ENCODE measurements at regions not wholly inside any gene's neighbourhood (a gene's known extent, or its start where the extent isn't known, plus 50 kb on each side); places are given as distances from the start of the nearest gene placed in this dataset.

- H3K4me3 ChIP-seq (ENCODE audit: low read length), result no peak overlapping the region
Measured at GRCh38 chr2:204201507-204201906, 264.9 kb downstream of the ICOS start.

DNA sequence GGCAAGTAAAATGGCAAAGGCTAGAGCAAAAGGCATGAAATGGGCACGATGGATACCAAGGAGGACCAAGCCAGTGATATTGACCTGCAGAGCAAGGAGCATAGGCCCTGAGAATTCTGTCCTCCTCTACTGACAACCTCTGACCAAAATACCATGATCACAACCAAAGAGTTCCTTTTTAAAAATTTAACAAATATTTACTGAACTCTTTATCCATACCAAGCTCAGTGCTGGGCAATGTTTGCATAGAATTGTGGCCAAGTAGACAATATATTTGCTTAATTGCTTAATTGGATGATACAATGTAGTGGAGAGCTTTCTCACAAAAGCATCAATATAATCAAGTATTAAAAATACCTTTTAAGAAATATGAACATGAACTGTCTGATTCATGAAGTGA is 265.7 kb downstream of the ICOS start:
- Histone ChIP-seq H4K20me1 (ENCODE audit: insufficient read depth, low read length) (no peaks in the 10 kb centered on the region), H3K4me3 (ENCODE audit: low read length) (no peak overlapping the region), H3K27me3 (replicated peaks; ENCODE audit: insufficient read depth, low read length) (no peaks in the 10 kb centered on the region), H3K4me2 (ENCODE audit: low read depth, low read length) (no peak overlapping the region), H3K4me1 (ENCODE audit: low read length) (no peaks in the 10 kb centered on the region), H2AFZ (ENCODE audit: low read length) (no peak overlapping the region), H3K79me2 (ENCODE audit: low read length) (no peaks in the 10 kb centered on the region), H3K36me3 (replicated peaks; ENCODE audit: insufficient read depth, low read length) (no peaks in the 10 kb centered on the region), H3K27ac (ENCODE audit: low read length) (no peak overlapping the region), H3F3A (ENCODE audit: insufficient read depth, low read length) (no peaks in the 10 kb centered on the region), H3K9me3 (replicated peaks; ENCODE audit: insufficient read depth, low read length) (no peaks in the 10 kb centered on the region), H3K9me2 (replicated peaks; ENCODE audit: insufficient read depth, low read length) (no peaks in the 10 kb centered on the region), H3K9ac (ENCODE audit: low read length) (no peak overlapping the region)
- no peak for DNase-seq
- TF ChIP-seq EZH2phosphoT487 (IDR thresholded peaks at IDR 0.05; ENCODE audit: low read length) (no peak), EZH2 (optimal IDR thresholded peaks at IDR 0.05; ENCODE audit: low read depth, low read length) (no peak)
- TF ChIP-seq, protein P1, sequence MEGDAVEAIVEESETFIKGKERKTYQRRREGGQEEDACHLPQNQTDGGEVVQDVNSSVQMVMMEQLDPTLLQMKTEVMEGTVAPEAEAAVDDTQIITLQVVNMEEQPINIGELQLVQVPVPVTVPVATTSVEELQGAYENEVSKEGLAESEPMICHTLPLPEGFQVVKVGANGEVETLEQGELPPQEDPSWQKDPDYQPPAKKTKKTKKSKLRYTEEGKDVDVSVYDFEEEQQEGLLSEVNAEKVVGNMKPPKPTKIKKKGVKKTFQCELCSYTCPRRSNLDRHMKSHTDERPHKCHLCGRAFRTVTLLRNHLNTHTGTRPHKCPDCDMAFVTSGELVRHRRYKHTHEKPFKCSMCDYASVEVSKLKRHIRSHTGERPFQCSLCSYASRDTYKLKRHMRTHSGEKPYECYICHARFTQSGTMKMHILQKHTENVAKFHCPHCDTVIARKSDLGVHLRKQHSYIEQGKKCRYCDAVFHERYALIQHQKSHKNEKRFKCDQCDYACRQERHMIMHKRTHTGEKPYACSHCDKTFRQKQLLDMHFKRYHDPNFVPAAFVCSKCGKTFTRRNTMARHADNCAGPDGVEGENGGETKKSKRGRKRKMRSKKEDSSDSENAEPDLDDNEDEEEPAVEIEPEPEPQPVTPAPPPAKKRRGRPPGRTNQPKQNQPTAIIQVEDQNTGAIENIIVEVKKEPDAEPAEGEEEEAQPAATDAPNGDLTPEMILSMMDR (IDR thresholded peaks at IDR 0.05; ENCODE audit: low read length), result no peak

More at GRCh38 chr2:204201507-204201906, 264.9 kb downstream of the ICOS start:
- H2AFZ ChIP-seq (ENCODE audit: low read length), result no peak overlapping the region
- H3K36me3 ChIP-seq (replicated peaks; ENCODE audit: insufficient read depth, low read length), result no peaks in the 10 kb centered on the region
- H4K20me1 ChIP-seq (ENCODE audit: insufficient read depth, low read length), result no peaks in the 10 kb centered on the region
- H3K27ac ChIP-seq (ENCODE audit: low read length), result no peak overlapping the region
- H3K4me2 ChIP-seq (ENCODE audit: low read depth, low read length), result no peak overlapping the region
- no peak for TF ChIP-seq EZH2 (optimal IDR thresholded peaks at IDR 0.05; ENCODE audit: low read depth, low read length)
- TF ChIP-seq EZH2phosphoT487 (IDR thresholded peaks at IDR 0.05; ENCODE audit: low read length), result no peak
- TF ChIP-seq, protein P1 (IDR thresholded peaks at IDR 0.05; ENCODE audit: low read length), result no peak
- DNase-seq, result no peak
- H3K9ac ChIP-seq (ENCODE audit: low read length), result no peak overlapping the region
- no peaks in the 10 kb centered on the region for H3K9me3 ChIP-seq (replicated peaks; ENCODE audit: insufficient read depth, low read length)
- no peaks in the 10 kb centered on the region for H3F3A ChIP-seq (ENCODE audit: insufficient read depth, low read length)
- no peaks in the 10 kb centered on the region for H3K79me2 ChIP-seq (ENCODE audit: low read length)
- no peaks in the 10 kb centered on the region for H3K4me1 ChIP-seq (ENCODE audit: low read length)
- H3K9me2 ChIP-seq (replicated peaks; ENCODE audit: insufficient read depth, low read length), result no peaks in the 10 kb centered on the region
- no peaks in the 10 kb centered on the region for H3K27me3 ChIP-seq (replicated peaks; ENCODE audit: insufficient read depth, low read length)

DNA sequence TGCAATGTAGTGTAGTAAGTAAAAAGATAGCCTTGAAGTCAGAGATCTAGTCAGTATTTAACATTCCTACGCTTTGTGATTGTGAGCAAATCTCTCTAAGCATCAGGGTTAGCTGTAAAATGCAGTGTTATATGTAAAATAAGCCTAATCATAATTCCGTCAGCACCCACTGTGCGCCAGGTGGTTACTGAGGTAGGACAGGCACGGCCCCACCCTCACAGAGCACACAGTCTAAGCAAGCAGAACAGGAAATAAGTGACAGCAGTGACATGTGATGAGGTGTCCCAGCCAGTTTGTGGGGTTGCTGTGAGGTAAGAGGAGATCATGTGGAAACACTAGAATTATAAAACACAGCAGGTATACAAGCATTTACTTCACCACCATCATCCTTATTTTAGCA is 267.1 kb downstream of the ICOS start:
- no peaks in the 10 kb centered on the region for H3F3A ChIP-seq (ENCODE audit: insufficient read depth, low read length)
- H3K4me3 ChIP-seq (ENCODE audit: low read length), result no peak overlapping the region
- no peak for DNase-seq
- H2AFZ ChIP-seq (ENCODE audit: low read length), result no peak overlapping the region
- no peaks in the 10 kb centered on the region for H3K9me3 ChIP-seq (replicated peaks; ENCODE audit: insufficient read depth, low read length)
- H4K20me1 ChIP-seq (ENCODE audit: insufficient read depth, low read length), result no peaks in the 10 kb centered on the region
- no peak overlapping the region for H3K9ac ChIP-seq (ENCODE audit: low read length)
- no peaks in the 10 kb centered on the region for H3K36me3 ChIP-seq (replicated peaks; ENCODE audit: insufficient read depth, low read length)
- no peaks in the 10 kb centered on the region for H3K79me2 ChIP-seq (ENCODE audit: low read length)
- H3K9me2 ChIP-seq (replicated peaks; ENCODE audit: insufficient read depth, low read length), result no peaks in the 10 kb centered on the region
- H3K4me1 ChIP-seq (ENCODE audit: low read length), result no peaks in the 10 kb centered on the region
- no peaks in the 10 kb centered on the region for H3K27me3 ChIP-seq (replicated peaks; ENCODE audit: insufficient read depth, low read length)
- no peak overlapping the region for H3K27ac ChIP-seq (ENCODE audit: low read length)
- H3K4me2 ChIP-seq (ENCODE audit: low read depth, low read length), result no peak overlapping the region
- TF ChIP-seq EZH2 (optimal IDR thresholded peaks at IDR 0.05; ENCODE audit: low read depth, low read length), result no peak
- TF ChIP-seq, protein P1 (IDR thresholded peaks at IDR 0.05; ENCODE audit: low read length), result no peak
- no peak for TF ChIP-seq EZH2phosphoT487 (IDR thresholded peaks at IDR 0.05; ENCODE audit: low read length)
